Panc1 (cell line): ENCODE measurements at regions not wholly inside any gene's neighbourhood (a gene's known extent, or its start where the extent isn't known, plus 50 kb on each side); places are given as distances from the start of the nearest gene placed in this dataset.

Source experiments
- CTCF ChIP-seq: fragments of 450-650 bp; IDR thresholded peaks from 2 replicates; pipeline ENCODE4 v1.5.1; 2017; ENCODE audit warnings: mild to moderate bottlenecking
- POLR2AphosphoS5 ChIP-seq: IDR thresholded peaks from 2 replicates; pipeline ENCODE4 v1.6.1; 2012; ENCODE audit warnings: mild to moderate bottlenecking, low read depth, low read length, moderate library complexity
- SIN3A ChIP-seq: IDR thresholded peaks from 2 replicates; pipeline ENCODE4 v1.6.1; 2012; ENCODE audit warnings: low read depth, mild to moderate bottlenecking, low read length, moderate library complexity, borderline replicate concordance; ENCODE audit not compliant: insufficient read depth
- TCF7L2 ChIP-seq: IDR thresholded peaks from 2 replicates; pipeline ENCODE4 v1.6.1; 2011; ENCODE audit warnings: mild to moderate bottlenecking, low read depth, low read length, inconsistent platforms

GRCh38 chr1:117780687-117781475 lies 148.5 kb downstream of the GDAP2 start:
- TF ChIP-seq CTCF (no peak), SIN3A (no peak), POLR2AphosphoS5 (no peak), TCF7L2 (no peak)
